HCT116 (cell line): ENCODE measurements at regions not wholly inside any gene's neighbourhood (a gene's known extent, or its start where the extent isn't known, plus 50 kb on each side); places are given as distances from the start of the nearest gene placed in this dataset.

ENCODE experiments used
- ATAC-seq: fragments of 200-7000 bp; cut with Tn5 transposase; 2 replicates; pipeline ENCODE4 v1.9.1; 2020; ENCODE audit warnings: mild to moderate bottlenecking, moderate library complexity
- BruUV-seq: library from RNA; stranded (reverse); fragments of 400-500 nt; replicated peaks from 2 replicates; lab custom pipeline; 2021; lab: Mats Ljungman, UMichigan
- CTCF ChIA-PET: fragments of 300-600 bp; sonication (Branson Sonifier 250); formaldehyde crosslinking; loops from one replicate; lab custom pipeline; 2021; ENCODE audit warnings: antibody characterized with exemption; lab: Charles Lee
- POLR2A ChIA-PET: fragments of 300-600, 350-600 bp; sonication (Branson Sonifier 250); formaldehyde crosslinking; loops from one replicate; lab custom pipeline; 2021; ENCODE audit warnings: antibody characterized with exemption; lab: Charles Lee
- RAD21 ChIA-PET, 2 experiments: fragments of 300-600 bp; sonication (Branson Sonifier 250); formaldehyde crosslinking; loops; one replicate each; lab custom pipeline; 2023; ENCODE audit warnings: low total read pairs in 2 of 2; ENCODE audit not compliant: uncharacterized antibody in 2 of 2, unreplicated experiment in 2 of 2, low non-redundant PET in 1 of 2; lab: Charles Lee
- DNase-seq: peaks from one replicate; pipeline ENCODE4 v3.0.0-alpha.2; 2010; ENCODE audit warnings: low read depth, low spot score
- H2AFZ ChIP-seq: fragments of 200-600 bp; shearing (Covaris generic), sonication (generic); 2 replicates; pipeline ENCODE4 v1.6.1; 2017; ENCODE audit warnings: low read depth, mixed run types, mixed read lengths, antibody characterized with exemption, low read length; ENCODE audit not compliant: poor library complexity, severe bottlenecking
- H3K27ac ChIP-seq: 2 replicates; pipeline ENCODE4 v1.5.1; 2012; ENCODE audit warnings: low read depth, low read length
- H3K27me3 ChIP-seq: fragments of 200-600 bp; sonication (generic); 2 replicates; pipeline ENCODE4 v1.6.1; 2016; ENCODE audit warnings: mixed run types, low read length, mixed read lengths; ENCODE audit not compliant: insufficient read depth
- H3K36me3 ChIP-seq, 2 experiments: fragments of 200-500 bp in 1 of 2; fragments of 200-600 bp in 1 of 2; sonication (Bioruptor generic) in 1 of 2; sonication (generic) in 1 of 2; 2 replicates each; pipeline versions ENCODE4 v1.5.1 to v1.6.1; 2014 to 2016; ENCODE audit warnings: low read length in 2 of 2, inconsistent platforms in 1 of 2, mixed read lengths in 1 of 2, mixed run types in 1 of 2; ENCODE audit not compliant: insufficient read depth in 2 of 2, control insufficient read depth in 1 of 2
- H3K4me1 ChIP-seq, 2 experiments: fragments of 200-600 bp in 1 of 2; sonication (generic) in 1 of 2; 2 replicates each; pipeline versions ENCODE4 v1.5.1 to v1.6.1; 2012 to 2017; ENCODE audit warnings: low read length in 2 of 2, inconsistent platforms in 1 of 2, mild to moderate bottlenecking in 1 of 2, mixed read lengths in 1 of 2, mixed run types in 1 of 2, moderate library complexity in 1 of 2; ENCODE audit not compliant: insufficient read depth in 2 of 2, control insufficient read depth in 1 of 2
- H3K4me2 ChIP-seq: fragments of 200-600 bp; sonication (generic); 2 replicates; pipeline ENCODE4 v1.6.1; 2017; ENCODE audit warnings: mixed run types, low read length, mixed read lengths
- H3K4me3 ChIP-seq, 2 experiments: fragments of 200-600 bp in 1 of 2; sonication (generic) in 1 of 2; replicated peaks in 1 of 2; 2 replicates each; pipeline ENCODE4 v1.5.1; 2011 to 2016; ENCODE audit warnings: low read length in 2 of 2, control low read depth in 1 of 2, low read depth in 1 of 2, mild to moderate bottlenecking in 1 of 2, mixed read lengths in 1 of 2, mixed run types in 1 of 2
- H3K79me2 ChIP-seq: fragments of 200-600 bp; sonication (generic); 2 replicates; pipeline ENCODE4 v1.6.1; 2017; ENCODE audit warnings: mild to moderate bottlenecking, mixed run types, low read length, moderate library complexity, mixed read lengths; ENCODE audit not compliant: insufficient read depth
- H3K9ac ChIP-seq: fragments of 200-600 bp; sonication (generic); 2 replicates; pipeline ENCODE4 v1.6.1; 2016; ENCODE audit warnings: low read length, mixed read lengths
- H3K9me2 ChIP-seq: fragments of 200-600 bp; sonication (generic), shearing (Covaris generic); 2 replicates; pipeline ENCODE4 v1.6.1; 2017; ENCODE audit warnings: mixed run types, mild to moderate bottlenecking, moderate library complexity; ENCODE audit not compliant: insufficient read depth
- H3K9me3 ChIP-seq, 2 experiments: fragments of 200-500 bp in 1 of 2; fragments of 200-600 bp in 1 of 2; sonication (Bioruptor generic) in 1 of 2; sonication (generic) in 1 of 2; 2 replicates each; pipeline ENCODE4 v1.6.1; 2014 to 2017; ENCODE audit warnings: low read length in 2 of 2, mixed read lengths in 2 of 2, inconsistent platforms in 1 of 2, low read depth in 1 of 2, mild to moderate bottlenecking in 1 of 2, mixed run types in 1 of 2, moderate library complexity in 1 of 2; ENCODE audit not compliant: control insufficient read depth in 1 of 2, insufficient read depth in 1 of 2
- H4K20me1 ChIP-seq: fragments of 200-600 bp; sonication (generic), shearing (Covaris generic); 2 replicates; pipeline ENCODE4 v1.6.1; 2017; ENCODE audit warnings: mixed run types, mild to moderate bottlenecking, moderate library complexity; ENCODE audit not compliant: insufficient read depth
- ATF3 ChIP-seq: IDR thresholded peaks from 2 replicates; pipeline ENCODE4 v1.6.1; 2012
- CEBPB ChIP-seq: IDR thresholded peaks from 2 replicates; pipeline ENCODE4 v1.6.1; 2012; ENCODE audit warnings: low read depth
- ELF1 ChIP-seq: IDR thresholded peaks from 2 replicates; pipeline ENCODE4 v1.6.1; 2012; ENCODE audit warnings: low read depth, borderline replicate concordance
- EZH2 ChIP-seq: fragments of 200-600 bp; sonication (generic); IDR thresholded peaks from 2 replicates; pipeline ENCODE4 v1.6.1; 2017; ENCODE audit warnings: antibody characterized with exemption, mixed run types
- FOSL1 ChIP-seq: IDR thresholded peaks from 2 replicates; pipeline ENCODE4 v1.6.1; 2012; ENCODE audit warnings: low read depth
- JUND ChIP-seq: IDR thresholded peaks from 2 replicates; pipeline ENCODE4 v1.6.1; 2012
- MAX ChIP-seq: IDR thresholded peaks from 2 replicates; pipeline ENCODE4 v1.6.1; 2012
- POLR2A ChIP-seq: IDR thresholded peaks from 2 replicates; pipeline ENCODE4 v1.7.0; 2011; ENCODE audit warnings: borderline replicate concordance; ENCODE audit not compliant: insufficient read depth, insufficient read length; ENCODE audit errors: extremely low read depth
- POLR2AphosphoS5 ChIP-seq: IDR thresholded peaks from 2 replicates; pipeline ENCODE4 v1.6.1; 2011; ENCODE audit warnings: mild to moderate bottlenecking, low read depth, low read length, moderate library complexity
- REST ChIP-seq: IDR thresholded peaks from 2 replicates; pipeline ENCODE4 v1.6.1; 2012; ENCODE audit warnings: low read depth
- SIN3A ChIP-seq: IDR thresholded peaks from 2 replicates; pipeline ENCODE4 v1.6.1; 2012; ENCODE audit warnings: low read depth
- YY1 ChIP-seq: IDR thresholded peaks from 2 replicates; pipeline ENCODE4 v1.6.1; 2011; ENCODE audit warnings: low read length, low read depth, moderate library complexity, mild to moderate bottlenecking; ENCODE audit not compliant: insufficient replicate concordance; ENCODE audit errors: extremely low read depth
- ZBTB33 ChIP-seq: IDR thresholded peaks from 2 replicates; pipeline ENCODE4 v1.6.1; 2011; ENCODE audit warnings: mild to moderate bottlenecking, low read length, moderate library complexity; ENCODE audit not compliant: insufficient replicate concordance; ENCODE audit errors: extremely low read depth
- ZFX ChIP-seq: fragments of 450-650 bp; IDR thresholded peaks from 2 replicates; pipeline ENCODE4 v1.6.1; 2017
- ZNF274 ChIP-seq: fragments of 200-500 bp; sonication (Bioruptor generic); IDR thresholded peaks from 2 replicates; pipeline ENCODE4 v1.6.1; 2014; ENCODE audit warnings: mild to moderate bottlenecking, low read depth, low read length, inconsistent platforms
- intact Hi-C: fragments of 100-400 bp; cut with micrococcal nuclease; formaldehyde crosslinking; loops from 2 replicates; pipeline ENCODE4 v1.10.0; 2022

GRCh38 chr9:40913928-40914673 is 214.4 kb downstream of the FOXD4L6 start:
- DNase-seq (no peak), ATAC-seq (no peak)
- Histone ChIP-seq H3K79me2 (no peaks in the 10 kb centered on the region), H3K4me2 (no peak overlapping the region), H3K9ac (no peak overlapping the region), H3K9me2 (no peaks in the 10 kb centered on the region), H3K9me3 (peaks cover 0 to 7% of the 10 kb centered on the region in 2 experiments; a peak in 2 of 4 replicates), H3K36me3 (no peaks in the 10 kb centered on the region), H3K4me3 (no peak overlapping the region), H3K27ac (no peak overlapping the region), H2AFZ (no peak overlapping the region), H4K20me1 (no peaks in the 10 kb centered on the region), H3K4me1 (no peaks in the 10 kb centered on the region; a peak in 1 of 4 replicates), H3K27me3 (peaks cover 17% of the 10 kb centered on the region; the same call in 1 of the 2 replicates)
- ChIA-PET CTCF (no interaction called here), POLR2A (no interaction called here), RAD21 (no interaction called here)
- BruUV-seq: no TSS peak
- no peak for TF ChIP-seq ZNF274
- TF ChIP-seq ZBTB33: no peak
- no peak for TF ChIP-seq EZH2
- TF ChIP-seq YY1: no peak
- no peak for TF ChIP-seq JUND
- no peak for TF ChIP-seq ELF1
- TF ChIP-seq ATF3: no peak
- no peak for TF ChIP-seq POLR2AphosphoS5
- no peak for TF ChIP-seq MAX
- TF ChIP-seq ZFX: no peak
- no peak for TF ChIP-seq FOSL1
- TF ChIP-seq SIN3A: no peak
- no peak for TF ChIP-seq CEBPB
- TF ChIP-seq REST: no peak
- TF ChIP-seq POLR2A: no peak
- intact Hi-C loops: no loop called here
